HEK293 (cell line): ENCODE measurements at regions not wholly inside any gene's neighbourhood (a gene's known extent, or its start where the extent isn't known, plus 50 kb on each side); places are given as distances from the start of the nearest gene placed in this dataset.

Experiments
- GLIS1 ChIP-seq: fragments of 450-650 bp; formaldehyde crosslinking; IDR thresholded peaks from 2 replicates; pipeline ENCODE4 v1.5.1; 2016; ENCODE audit warnings: missing biosample characterization, missing genetic modification characterization
- SETDB1 ChIP-seq: IDR thresholded peaks from one replicate; pipeline ENCODE4 v1.6.1; 2017; ENCODE audit warnings: mild to moderate bottlenecking, low read length, moderate library complexity, mixed read lengths; ENCODE audit not compliant: insufficient read length
- YY1 ChIP-seq: fragments of 450-650 bp; formaldehyde crosslinking; IDR thresholded peaks from 2 replicates; pipeline ENCODE4 v1.5.1; 2018; ENCODE audit warnings: missing biosample characterization, missing genetic modification characterization
- ZBTB7A ChIP-seq: fragments of 450-650 bp; formaldehyde crosslinking; IDR thresholded peaks from 2 replicates; pipeline ENCODE4 v1.5.1; 2016; ENCODE audit warnings: low read depth, missing biosample characterization, missing genetic modification characterization
- ZNF138 ChIP-seq: fragments of 450-650 bp; formaldehyde crosslinking; IDR thresholded peaks from 2 replicates; pipeline ENCODE4 v1.5.1; 2016; ENCODE audit warnings: missing biosample characterization, missing genetic modification characterization, borderline replicate concordance
- ZNF48 ChIP-seq: fragments of 450-650 bp; formaldehyde crosslinking; IDR thresholded peaks from 2 replicates; pipeline ENCODE4 v1.5.1; 2016; ENCODE audit warnings: missing biosample characterization, missing genetic modification characterization
- ZNF626 ChIP-seq: fragments of 450-650 bp; sonication (Bioruptor Pico); formaldehyde crosslinking; IDR thresholded peaks from 2 replicates; pipeline ENCODE4 v1.5.1; 2018; ENCODE audit warnings: missing biosample characterization, missing genetic modification characterization, inconsistent platforms
- ZNF670 ChIP-seq: fragments of 450-650 bp; formaldehyde crosslinking; IDR thresholded peaks from 2 replicates; pipeline ENCODE4 v1.5.1; 2016; ENCODE audit warnings: missing biosample characterization, missing genetic modification characterization, low read depth
- ZSCAN5A ChIP-seq: fragments of 450-650 bp; formaldehyde crosslinking; IDR thresholded peaks from 2 replicates; pipeline ENCODE4 v1.5.1; 2016; ENCODE audit warnings: missing biosample characterization, missing genetic modification characterization
- TF ChIP-seq, protein P1 (sequence below): fragments of 450-650 bp; formaldehyde crosslinking; IDR thresholded peaks from 2 replicates; pipeline ENCODE4 v1.5.1; 2016; ENCODE audit warnings: missing biosample characterization, missing genetic modification characterization
- TF ChIP-seq, protein P2 (sequence below): fragments of 450-650 bp; formaldehyde crosslinking; IDR thresholded peaks from 2 replicates; pipeline ENCODE4 v1.5.1; 2016; ENCODE audit warnings: missing biosample characterization, missing genetic modification characterization

- TF ChIP-seq SETDB1, result no peak
- TF ChIP-seq ZSCAN5A (tag by site-specific recombination), result no peak
- TF ChIP-seq ZBTB7A (tag by site-specific recombination), result no peak
- no peak for TF ChIP-seq ZNF138 (tag by site-specific recombination)
- no peak for TF ChIP-seq GLIS1
- TF ChIP-seq, protein P1, sequence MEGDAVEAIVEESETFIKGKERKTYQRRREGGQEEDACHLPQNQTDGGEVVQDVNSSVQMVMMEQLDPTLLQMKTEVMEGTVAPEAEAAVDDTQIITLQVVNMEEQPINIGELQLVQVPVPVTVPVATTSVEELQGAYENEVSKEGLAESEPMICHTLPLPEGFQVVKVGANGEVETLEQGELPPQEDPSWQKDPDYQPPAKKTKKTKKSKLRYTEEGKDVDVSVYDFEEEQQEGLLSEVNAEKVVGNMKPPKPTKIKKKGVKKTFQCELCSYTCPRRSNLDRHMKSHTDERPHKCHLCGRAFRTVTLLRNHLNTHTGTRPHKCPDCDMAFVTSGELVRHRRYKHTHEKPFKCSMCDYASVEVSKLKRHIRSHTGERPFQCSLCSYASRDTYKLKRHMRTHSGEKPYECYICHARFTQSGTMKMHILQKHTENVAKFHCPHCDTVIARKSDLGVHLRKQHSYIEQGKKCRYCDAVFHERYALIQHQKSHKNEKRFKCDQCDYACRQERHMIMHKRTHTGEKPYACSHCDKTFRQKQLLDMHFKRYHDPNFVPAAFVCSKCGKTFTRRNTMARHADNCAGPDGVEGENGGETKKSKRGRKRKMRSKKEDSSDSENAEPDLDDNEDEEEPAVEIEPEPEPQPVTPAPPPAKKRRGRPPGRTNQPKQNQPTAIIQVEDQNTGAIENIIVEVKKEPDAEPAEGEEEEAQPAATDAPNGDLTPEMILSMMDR (tag by site-specific recombination), result no peak
- no peak for TF ChIP-seq YY1 (tag by site-specific recombination)
- no peak for TF ChIP-seq ZNF48
- no peak for TF ChIP-seq ZNF670 (tag by site-specific recombination)
- TF ChIP-seq, protein P2, sequence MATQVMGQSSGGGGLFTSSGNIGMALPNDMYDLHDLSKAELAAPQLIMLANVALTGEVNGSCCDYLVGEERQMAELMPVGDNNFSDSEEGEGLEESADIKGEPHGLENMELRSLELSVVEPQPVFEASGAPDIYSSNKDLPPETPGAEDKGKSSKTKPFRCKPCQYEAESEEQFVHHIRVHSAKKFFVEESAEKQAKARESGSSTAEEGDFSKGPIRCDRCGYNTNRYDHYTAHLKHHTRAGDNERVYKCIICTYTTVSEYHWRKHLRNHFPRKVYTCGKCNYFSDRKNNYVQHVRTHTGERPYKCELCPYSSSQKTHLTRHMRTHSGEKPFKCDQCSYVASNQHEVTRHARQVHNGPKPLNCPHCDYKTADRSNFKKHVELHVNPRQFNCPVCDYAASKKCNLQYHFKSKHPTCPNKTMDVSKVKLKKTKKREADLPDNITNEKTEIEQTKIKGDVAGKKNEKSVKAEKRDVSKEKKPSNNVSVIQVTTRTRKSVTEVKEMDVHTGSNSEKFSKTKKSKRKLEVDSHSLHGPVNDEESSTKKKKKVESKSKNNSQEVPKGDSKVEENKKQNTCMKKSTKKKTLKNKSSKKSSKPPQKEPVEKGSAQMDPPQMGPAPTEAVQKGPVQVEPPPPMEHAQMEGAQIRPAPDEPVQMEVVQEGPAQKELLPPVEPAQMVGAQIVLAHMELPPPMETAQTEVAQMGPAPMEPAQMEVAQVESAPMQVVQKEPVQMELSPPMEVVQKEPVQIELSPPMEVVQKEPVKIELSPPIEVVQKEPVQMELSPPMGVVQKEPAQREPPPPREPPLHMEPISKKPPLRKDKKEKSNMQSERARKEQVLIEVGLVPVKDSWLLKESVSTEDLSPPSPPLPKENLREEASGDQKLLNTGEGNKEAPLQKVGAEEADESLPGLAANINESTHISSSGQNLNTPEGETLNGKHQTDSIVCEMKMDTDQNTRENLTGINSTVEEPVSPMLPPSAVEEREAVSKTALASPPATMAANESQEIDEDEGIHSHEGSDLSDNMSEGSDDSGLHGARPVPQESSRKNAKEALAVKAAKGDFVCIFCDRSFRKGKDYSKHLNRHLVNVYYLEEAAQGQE (tag by site-specific recombination), result no peak
- TF ChIP-seq ZNF626 (tag by site-specific recombination), result no peak
Observed at GRCh38 chr4:186475202-186475601, 80.2 kb downstream of the MTNR1A start.
